Femur (tissue), 1 donor: ENCODE measurements at regions not wholly inside any gene's neighbourhood (a gene's known extent, or its start where the extent isn't known, plus 50 kb on each side); places are given as distances from the start of the nearest gene placed in this dataset.
A peak's percentile ranks its signal among the peaks of the same experiment; 100 is the strongest.
"Not testable (repeated sequence)": the region's sequence is repeated elsewhere in the genome, so short reads cannot be mapped to it uniquely, and the experiment has no call there.

ENCODE experiments used
- DNase-seq: peaks from one replicate; pipeline ENCODE4 v3.0.0-alpha.2; 2017

GRCh38 chr2:183536714-183537113 lies 412.5 kb downstream of the NUP35 start:
- DNase-seq = no peak

- DNase-seq = no peak
Observed at GRCh38 chr2:183541766-183542165, 417.5 kb downstream of the NUP35 start.

GRCh38 chr2:183542606-183543005 lies 418.4 kb downstream of the NUP35 start:
- no peak for DNase-seq

GRCh38 chr2:183543222-183543621 lies 419.0 kb downstream of the NUP35 start:
- DNase-seq = no peak

GRCh38 chr2:183543731-183544130 lies 419.5 kb downstream of the NUP35 start:
- no peak for DNase-seq

GRCh38 chr2:183546560-183547350 lies 422.5 kb downstream of the NUP35 start:
- DNase-seq = not testable (repeated sequence)

GRCh38 chr2:183552716-183553115 lies 428.5 kb downstream of the NUP35 start:
- no peak for DNase-seq

GRCh38 chr2:183564726-183565125 lies 440.5 kb downstream of the NUP35 start:
- DNase-seq = no peak

GRCh38 chr2:183575481-183575880 lies 451.2 kb downstream of the NUP35 start:
- DNase-seq = no peak

GRCh38 chr2:183579686-183580085 lies 455.4 kb downstream of the NUP35 start:
- no peak for DNase-seq

GRCh38 chr2:183592271-183592670 lies 468.0 kb downstream of the NUP35 start:
- no peak for DNase-seq

- DNase-seq = no peak
Observed at GRCh38 chr2:183594150-183594549, 469.9 kb downstream of the NUP35 start.

GRCh38 chr2:183597841-183598240 lies 473.6 kb downstream of the NUP35 start:
- DNase-seq = no peak

GRCh38 chr2:183604065-183604464 lies 479.8 kb downstream of the NUP35 start:
- DNase-seq = no peak

GRCh38 chr2:183605440-183605839 lies 481.2 kb downstream of the NUP35 start:
- DNase-seq = no peak

GRCh38 chr2:183606022-183606717 lies 481.9 kb downstream of the NUP35 start:
- no peak for DNase-seq

GRCh38 chr2:183606718-183607085 lies 482.5 kb downstream of the NUP35 start:
- DNase-seq = no peak

- no peak for DNase-seq
Observed at GRCh38 chr2:183607995-183608394, 483.8 kb downstream of the NUP35 start.

- DNase-seq = no peak
Observed at GRCh38 chr2:183608747-183609146, 484.5 kb downstream of the NUP35 start.

GRCh38 chr2:183610724-183611123 lies 486.5 kb downstream of the NUP35 start:
- no peak for DNase-seq

- peak; percentile 50 for DNase-seq
Observed at GRCh38 chr2:183614799-183615435, 490.7 kb downstream of the NUP35 start.

GRCh38 chr2:183623227-183623626 lies 499.0 kb downstream of the NUP35 start:
- no peak for DNase-seq

GRCh38 chr2:183630964-183631363 lies 506.7 kb downstream of the NUP35 start:
- DNase-seq = no peak

- no peak for DNase-seq
Observed at GRCh38 chr2:183656121-183656520, 531.9 kb downstream of the NUP35 start.
